Kidney (tissue), 13 donors: ENCODE measurements at regions not wholly inside any gene's neighbourhood (a gene's known extent, or its start where the extent isn't known, plus 50 kb on each side); places are given as distances from the start of the nearest gene placed in this dataset.
A peak's percentile ranks its signal among the peaks of the same experiment; 100 is the strongest.

ENCODE experiments used
- DNase-seq, 5 donors: peaks; one replicate each; pipeline ENCODE4 v3.0.0-alpha.2; 2013 to 2020
- FAIRE-seq: peaks from 2 replicates; lab custom pipeline; 2012; peaks lifted over from hg19 to GRCh38; lab: Jason Lieb, UNC
- H3K27ac ChIP-seq, 2 donors: one replicate each; pipeline ENCODE4 v1.7.0; 2013; ENCODE audit warnings: low read depth in 2 of 2, low read length in 2 of 2, inconsistent platforms in 1 of 2
- H3K27me3 ChIP-seq: one replicate; pipeline ENCODE4 v1.7.1; 2013; ENCODE audit warnings: low read length, inconsistent platforms; ENCODE audit not compliant: control insufficient read depth, insufficient read depth
- H3K36me3 ChIP-seq, 3 donors: one replicate each; pipeline versions ENCODE4 v1.7.0 to v1.7.1; 2013; ENCODE audit warnings: low read length in 3 of 3, control low read depth in 1 of 3, inconsistent platforms in 1 of 3; ENCODE audit not compliant: insufficient read depth in 3 of 3, control insufficient read depth in 2 of 3
- H3K4me1 ChIP-seq, 3 donors: one replicate each; pipeline versions ENCODE4 v1.7.0 to v1.7.1; 2013; ENCODE audit warnings: low read length in 3 of 3, inconsistent platforms in 1 of 3, low read depth in 1 of 3; ENCODE audit not compliant: control insufficient read depth in 2 of 3, insufficient read depth in 2 of 3
- H3K4me3 ChIP-seq, 3 donors: one replicate each; pipeline versions ENCODE4 v1.7.0 to v1.8.1; 2013; ENCODE audit warnings: low read length in 3 of 3, control low read depth in 1 of 3, inconsistent platforms in 1 of 3
- H3K9ac ChIP-seq, 3 donors: one replicate each; pipeline versions ENCODE4 v1.7.0 to v1.7.1; 2013; ENCODE audit warnings: low read length in 3 of 3, control low read depth in 1 of 3, inconsistent platforms in 1 of 3
- H3K9me3 ChIP-seq, 3 donors: one replicate each; pipeline versions ENCODE4 v1.7.0 to v1.7.1; 2013; ENCODE audit warnings: low read length in 3 of 3, control low read depth in 1 of 3, inconsistent platforms in 1 of 3; ENCODE audit not compliant: control insufficient read depth in 2 of 3, insufficient read depth in 1 of 3
- intact Hi-C: fragments of 100-400 bp; cut with DNase I; formaldehyde crosslinking; loops from one replicate; pipeline ENCODE4 v1.11.1; 2022
- TF ChIP-seq, protein P1 (sequence below): IDR thresholded peaks from 3 replicates; pipeline ENCODE4 v1.5.1; 2012; ENCODE audit warnings: mild to moderate bottlenecking, moderate library complexity, borderline replicate concordance; ENCODE audit not compliant: insufficient read depth; ENCODE audit errors: extremely low read depth
- donor health status: control.
- donor health status: control.
- donor health status: control.
- donor health status: control.
- donor health status: control.
- donor health status: DM: yes; HTN: yes; CAD: no.
- donor health status: Normal renal cell carcinoma (clear cell type).

DNA sequence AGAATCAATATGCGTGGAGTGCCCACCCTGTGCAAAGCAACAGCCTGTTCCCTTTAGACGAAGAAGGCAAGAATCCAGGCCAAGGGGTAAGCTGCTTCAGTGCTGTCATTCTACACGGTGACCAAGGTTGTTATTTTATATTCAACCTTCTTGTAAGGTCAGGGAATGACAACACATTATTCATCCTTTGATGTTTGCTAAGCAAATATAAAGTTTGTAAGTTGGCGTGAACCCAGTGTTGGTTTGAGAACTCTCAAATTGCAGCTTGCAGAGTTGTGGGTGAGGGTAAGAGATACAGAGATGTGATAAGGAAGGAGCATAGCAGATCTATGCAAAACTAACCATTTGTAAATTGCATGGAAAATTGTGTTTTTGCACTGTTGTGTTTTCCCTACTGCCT, 436.7 kb downstream of the FGF9 start:
- intact Hi-C loops = no loop called here
- peaks cover 0 to under 1% (median 0%) of the 10 kb centered on the region in 3 donors for H3K4me1 ChIP-seq
- no peak for FAIRE-seq
- no peaks in the 10 kb centered on the region for H3K36me3 ChIP-seq
- H3K9me3 ChIP-seq = no peaks in the 10 kb centered on the region
- H3K9ac ChIP-seq = no peak overlapping the region
- peaks cover 3% of the 10 kb centered on the region for H3K27me3 ChIP-seq
- DNase-seq = peak in 1 of 5 donors; percentile 28
- no peak overlapping the region for H3K27ac ChIP-seq
- TF ChIP-seq, protein P1, sequence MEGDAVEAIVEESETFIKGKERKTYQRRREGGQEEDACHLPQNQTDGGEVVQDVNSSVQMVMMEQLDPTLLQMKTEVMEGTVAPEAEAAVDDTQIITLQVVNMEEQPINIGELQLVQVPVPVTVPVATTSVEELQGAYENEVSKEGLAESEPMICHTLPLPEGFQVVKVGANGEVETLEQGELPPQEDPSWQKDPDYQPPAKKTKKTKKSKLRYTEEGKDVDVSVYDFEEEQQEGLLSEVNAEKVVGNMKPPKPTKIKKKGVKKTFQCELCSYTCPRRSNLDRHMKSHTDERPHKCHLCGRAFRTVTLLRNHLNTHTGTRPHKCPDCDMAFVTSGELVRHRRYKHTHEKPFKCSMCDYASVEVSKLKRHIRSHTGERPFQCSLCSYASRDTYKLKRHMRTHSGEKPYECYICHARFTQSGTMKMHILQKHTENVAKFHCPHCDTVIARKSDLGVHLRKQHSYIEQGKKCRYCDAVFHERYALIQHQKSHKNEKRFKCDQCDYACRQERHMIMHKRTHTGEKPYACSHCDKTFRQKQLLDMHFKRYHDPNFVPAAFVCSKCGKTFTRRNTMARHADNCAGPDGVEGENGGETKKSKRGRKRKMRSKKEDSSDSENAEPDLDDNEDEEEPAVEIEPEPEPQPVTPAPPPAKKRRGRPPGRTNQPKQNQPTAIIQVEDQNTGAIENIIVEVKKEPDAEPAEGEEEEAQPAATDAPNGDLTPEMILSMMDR = no peak
- no peak overlapping the region for H3K4me3 ChIP-seq

DNA sequence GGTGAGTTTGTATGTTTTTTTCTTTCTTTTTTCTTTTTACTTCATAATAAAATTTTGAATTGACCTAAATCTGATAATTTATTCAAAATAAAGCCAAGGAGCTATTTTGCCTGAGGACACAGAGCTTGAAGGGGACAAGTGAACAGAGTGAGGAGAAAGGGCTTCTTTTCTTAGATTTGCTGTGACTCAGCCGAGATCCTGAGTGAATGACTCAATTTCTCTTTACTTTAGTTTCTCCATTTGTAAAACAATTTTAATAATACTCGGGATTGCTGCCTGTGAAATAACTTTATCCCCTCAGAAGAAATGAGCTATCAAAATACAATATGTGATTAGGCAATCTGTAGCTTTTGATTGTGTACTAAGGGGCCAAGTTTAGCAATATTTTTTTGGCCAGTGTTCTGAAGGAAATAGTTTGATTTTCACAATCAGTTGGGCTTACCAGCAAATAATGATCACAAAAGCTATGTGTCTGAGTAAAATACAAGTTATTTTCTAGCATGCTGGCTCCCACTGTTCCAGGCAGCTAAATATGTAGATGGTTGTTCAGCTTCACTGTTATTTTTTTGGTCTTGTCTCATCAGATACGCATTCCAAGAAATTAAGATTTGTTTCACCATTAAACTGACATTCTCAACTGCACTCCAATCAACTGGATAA, 437.5 kb downstream of the FGF9 start:
- peaks cover 0 to 5% (median 0%) of the 10 kb centered on the region in 3 donors for H3K4me1 ChIP-seq
- no peaks in the 10 kb centered on the region for H3K9me3 ChIP-seq
- H3K36me3 ChIP-seq = no peaks in the 10 kb centered on the region
- no peak for DNase-seq
- no peak overlapping the region for H3K4me3 ChIP-seq
- FAIRE-seq = no peak
- peaks cover 3% of the 10 kb centered on the region for H3K27me3 ChIP-seq
- no peak overlapping the region for H3K9ac ChIP-seq
- intact Hi-C loops = no loop called here
- no peak overlapping the region for H3K27ac ChIP-seq
- TF ChIP-seq, protein P1 = no peak

DNA sequence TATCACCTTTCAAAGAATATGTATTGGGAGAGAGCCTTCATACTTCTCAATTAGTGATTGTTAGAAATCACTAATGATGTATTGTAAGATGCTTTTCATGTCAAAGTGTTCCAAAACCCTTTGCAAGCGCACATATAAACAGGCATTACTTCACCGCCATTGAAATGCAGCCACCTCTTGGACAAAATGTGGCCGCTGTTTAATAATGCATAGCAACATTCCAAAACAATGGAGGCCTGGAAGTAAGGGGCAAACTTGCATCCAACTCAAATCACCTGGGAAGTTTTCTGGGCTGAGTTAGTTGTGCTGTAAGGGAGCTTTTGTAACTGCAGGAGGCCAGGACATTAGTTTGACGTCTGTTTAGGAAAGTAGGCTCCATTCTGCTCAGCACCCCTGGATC, 438.1 kb downstream of the FGF9 start:
- H3K27me3 ChIP-seq = peaks cover 3% of the 10 kb centered on the region
- H3K27ac ChIP-seq = no peak overlapping the region
- FAIRE-seq (no peak), DNase-seq (no peak)
- peaks cover 0 to 6% (median 0%) of the 10 kb centered on the region in 3 donors for H3K4me1 ChIP-seq
- TF ChIP-seq, protein P1 = no peak
- intact Hi-C loops = no loop called here
- H3K36me3 ChIP-seq = no peaks in the 10 kb centered on the region
- no peak overlapping the region for H3K9ac ChIP-seq
- no peak overlapping the region for H3K4me3 ChIP-seq
- no peaks in the 10 kb centered on the region for H3K9me3 ChIP-seq
